IMR-90 (cell line): ENCODE measurements at regions not wholly inside any gene's neighbourhood (a gene's known extent, or its start where the extent isn't known, plus 50 kb on each side); places are given as distances from the start of the nearest gene placed in this dataset.

Source experiments
- MAFK ChIP-seq: IDR thresholded peaks from 2 replicates; pipeline ENCODE4 v1.6.1; 2012; ENCODE audit warnings: low read depth, low read length, improper control_type of control experiment
- MAZ ChIP-seq: IDR thresholded peaks from 2 replicates; pipeline ENCODE4 v1.6.1; 2012; ENCODE audit warnings: low read depth, mild to moderate bottlenecking, low read length, improper control_type of control experiment, moderate library complexity, borderline replicate concordance
- MXI1 ChIP-seq: IDR thresholded peaks from 2 replicates; pipeline ENCODE4 v1.6.1; 2012; ENCODE audit warnings: low read depth, mild to moderate bottlenecking, low read length, moderate library complexity, borderline replicate concordance
- POLR2A ChIP-seq: IDR thresholded peaks from 2 replicates; pipeline ENCODE4 v1.6.1; 2012; ENCODE audit warnings: mild to moderate bottlenecking, low read depth, low read length
- RCOR1 ChIP-seq: IDR thresholded peaks from 2 replicates; pipeline ENCODE4 v1.6.1; 2012; ENCODE audit warnings: mild to moderate bottlenecking, low read length, improper control_type of control experiment; ENCODE audit not compliant: insufficient replicate concordance
- TF ChIP-seq, protein P1 (sequence below): conservative IDR thresholded peaks from 2 replicates; pipeline ENCODE4 v1.5.1; 2012; ENCODE audit warnings: mild to moderate bottlenecking, low read depth, low read length, improper control_type of control experiment
- TF ChIP-seq, protein P2 (sequence below): fragments of 150-350 bp; IDR thresholded peaks from 2 replicates; pipeline ENCODE4 v1.6.1; 2017; ENCODE audit warnings: mild to moderate bottlenecking, antibody characterized with exemption, low read length, low read depth

DNA sequence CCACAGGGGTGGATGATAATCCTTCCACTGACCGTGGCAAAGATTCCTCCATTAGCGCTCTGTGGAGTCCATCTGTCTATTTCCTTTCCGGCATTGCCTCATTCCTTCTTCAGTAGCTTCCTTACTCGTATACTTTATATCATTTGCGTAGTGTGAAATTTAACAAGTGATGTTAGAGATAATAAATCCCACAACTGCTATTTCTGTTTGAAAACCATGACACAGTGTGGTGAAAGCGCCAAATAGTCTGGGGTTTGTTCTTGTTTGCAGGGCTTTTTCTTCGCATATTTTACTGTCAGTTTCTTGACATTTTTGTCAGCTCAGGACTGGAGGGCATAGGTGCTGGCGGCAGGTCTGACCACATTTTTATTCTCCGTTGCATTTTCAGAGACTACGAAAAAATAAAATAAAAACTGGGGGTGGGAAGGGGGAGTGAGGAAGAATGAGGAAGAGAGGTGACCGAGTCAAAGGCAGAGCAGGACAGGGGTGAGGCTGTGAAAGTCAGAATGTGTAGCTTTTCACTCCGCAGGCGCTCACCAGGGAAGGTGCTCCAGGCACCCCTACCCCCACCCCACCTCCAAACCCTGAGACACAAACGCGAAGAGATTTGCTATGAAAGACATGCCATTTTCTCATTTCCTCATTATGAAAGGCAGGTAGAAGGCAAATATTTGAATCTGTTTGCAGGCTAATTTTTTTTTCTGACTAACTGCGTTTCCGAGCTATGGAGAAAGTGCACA is 965.0 kb downstream of the MCTP2 start:
- TF ChIP-seq, protein P1, sequence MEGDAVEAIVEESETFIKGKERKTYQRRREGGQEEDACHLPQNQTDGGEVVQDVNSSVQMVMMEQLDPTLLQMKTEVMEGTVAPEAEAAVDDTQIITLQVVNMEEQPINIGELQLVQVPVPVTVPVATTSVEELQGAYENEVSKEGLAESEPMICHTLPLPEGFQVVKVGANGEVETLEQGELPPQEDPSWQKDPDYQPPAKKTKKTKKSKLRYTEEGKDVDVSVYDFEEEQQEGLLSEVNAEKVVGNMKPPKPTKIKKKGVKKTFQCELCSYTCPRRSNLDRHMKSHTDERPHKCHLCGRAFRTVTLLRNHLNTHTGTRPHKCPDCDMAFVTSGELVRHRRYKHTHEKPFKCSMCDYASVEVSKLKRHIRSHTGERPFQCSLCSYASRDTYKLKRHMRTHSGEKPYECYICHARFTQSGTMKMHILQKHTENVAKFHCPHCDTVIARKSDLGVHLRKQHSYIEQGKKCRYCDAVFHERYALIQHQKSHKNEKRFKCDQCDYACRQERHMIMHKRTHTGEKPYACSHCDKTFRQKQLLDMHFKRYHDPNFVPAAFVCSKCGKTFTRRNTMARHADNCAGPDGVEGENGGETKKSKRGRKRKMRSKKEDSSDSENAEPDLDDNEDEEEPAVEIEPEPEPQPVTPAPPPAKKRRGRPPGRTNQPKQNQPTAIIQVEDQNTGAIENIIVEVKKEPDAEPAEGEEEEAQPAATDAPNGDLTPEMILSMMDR = no peak
- TF ChIP-seq MXI1 (no peak), POLR2A (no peak), RCOR1 (no peak), MAZ (no peak), MAFK (no peak)
- TF ChIP-seq, protein P2, sequence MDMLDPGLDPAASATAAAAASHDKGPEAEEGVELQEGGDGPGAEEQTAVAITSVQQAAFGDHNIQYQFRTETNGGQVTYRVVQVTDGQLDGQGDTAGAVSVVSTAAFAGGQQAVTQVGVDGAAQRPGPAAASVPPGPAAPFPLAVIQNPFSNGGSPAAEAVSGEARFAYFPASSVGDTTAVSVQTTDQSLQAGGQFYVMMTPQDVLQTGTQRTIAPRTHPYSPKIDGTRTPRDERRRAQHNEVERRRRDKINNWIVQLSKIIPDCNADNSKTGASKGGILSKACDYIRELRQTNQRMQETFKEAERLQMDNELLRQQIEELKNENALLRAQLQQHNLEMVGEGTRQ = no peak
